Thyroid gland (tissue), 4 donors: ENCODE measurements at regions not wholly inside any gene's neighbourhood (a gene's known extent, or its start where the extent isn't known, plus 50 kb on each side); places are given as distances from the start of the nearest gene placed in this dataset.

Experiments
- POLR2A ChIP-seq, 2 donors: fragments of 450-650 bp; IDR thresholded peaks; one replicate each; pipeline ENCODE4 v1.6.1; 2017; ENCODE audit warnings: antibody characterized with exemption in 2 of 2, mild to moderate bottlenecking in 2 of 2, moderate library complexity in 1 of 2
- TF ChIP-seq, protein P1 (sequence below), 6 experiments: fragments of 200-600 bp in 3 of 6; fragments of 450-650 bp in 3 of 6; sonication (generic) in 3 of 6; IDR thresholded peaks; one replicate each; pipeline ENCODE4 v1.5.1; 2016 to 2019; ENCODE audit warnings: antibody characterized with exemption in 6 of 6, mild to moderate bottlenecking in 2 of 6, inconsistent platforms in 1 of 6, moderate library complexity in 1 of 6

DNA sequence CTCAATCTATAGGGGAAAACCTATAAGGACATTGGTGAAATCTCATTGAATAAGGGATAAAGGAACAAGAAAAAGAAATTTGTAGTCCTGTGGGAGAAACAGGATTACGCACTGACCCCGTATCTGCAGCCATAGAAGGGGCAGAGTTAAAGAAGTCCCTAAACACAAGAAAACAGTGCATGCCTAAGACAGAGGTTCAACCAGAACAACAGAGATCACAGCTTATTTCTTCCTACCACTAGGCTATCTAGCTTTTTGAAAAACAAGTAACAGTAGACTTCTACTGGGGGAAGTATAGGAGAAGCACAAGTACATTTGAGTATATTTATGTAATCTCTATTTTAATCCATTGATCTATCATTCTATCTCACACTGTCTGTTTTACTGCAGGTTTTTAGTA, 485.2 kb upstream of the REG3G start:
- TF ChIP-seq, protein P1, sequence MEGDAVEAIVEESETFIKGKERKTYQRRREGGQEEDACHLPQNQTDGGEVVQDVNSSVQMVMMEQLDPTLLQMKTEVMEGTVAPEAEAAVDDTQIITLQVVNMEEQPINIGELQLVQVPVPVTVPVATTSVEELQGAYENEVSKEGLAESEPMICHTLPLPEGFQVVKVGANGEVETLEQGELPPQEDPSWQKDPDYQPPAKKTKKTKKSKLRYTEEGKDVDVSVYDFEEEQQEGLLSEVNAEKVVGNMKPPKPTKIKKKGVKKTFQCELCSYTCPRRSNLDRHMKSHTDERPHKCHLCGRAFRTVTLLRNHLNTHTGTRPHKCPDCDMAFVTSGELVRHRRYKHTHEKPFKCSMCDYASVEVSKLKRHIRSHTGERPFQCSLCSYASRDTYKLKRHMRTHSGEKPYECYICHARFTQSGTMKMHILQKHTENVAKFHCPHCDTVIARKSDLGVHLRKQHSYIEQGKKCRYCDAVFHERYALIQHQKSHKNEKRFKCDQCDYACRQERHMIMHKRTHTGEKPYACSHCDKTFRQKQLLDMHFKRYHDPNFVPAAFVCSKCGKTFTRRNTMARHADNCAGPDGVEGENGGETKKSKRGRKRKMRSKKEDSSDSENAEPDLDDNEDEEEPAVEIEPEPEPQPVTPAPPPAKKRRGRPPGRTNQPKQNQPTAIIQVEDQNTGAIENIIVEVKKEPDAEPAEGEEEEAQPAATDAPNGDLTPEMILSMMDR (IDR thresholded peaks at IDR 0.05), result no peak
- TF ChIP-seq POLR2A (IDR thresholded peaks at IDR 0.05), result no peak
